Hepatocyte (in vitro differentiated cells): ENCODE measurements at regions not wholly inside any gene's neighbourhood (a gene's known extent, or its start where the extent isn't known, plus 50 kb on each side); places are given as distances from the start of the nearest gene placed in this dataset.

Experiments used
- DNase-seq: peaks from one replicate; pipeline ENCODE4 v3.0.0-alpha.2; 2016; ENCODE audit warnings: low spot score
- H2AFZ ChIP-seq: fragments of 200-600 bp; sonication (generic); 2 replicates; pipeline ENCODE4 v1.6.0; 2016; ENCODE audit warnings: antibody characterized with exemption, mild to moderate bottlenecking
- H3K27ac ChIP-seq: fragments of 200-600 bp; sonication (generic); 2 replicates; pipeline ENCODE4 v1.5.1; 2016; ENCODE audit warnings: mild to moderate bottlenecking
- H3K27me3 ChIP-seq: fragments of 200-600 bp; sonication (generic); 2 replicates; pipeline ENCODE4 v1.6.1; 2016
- H3K36me3 ChIP-seq: fragments of 200-600 bp; sonication (generic); replicated peaks from 2 replicates; pipeline ENCODE4 v1.5.1; 2016; ENCODE audit warnings: low read depth; ENCODE audit not compliant: insufficient read depth
- H3K4me1 ChIP-seq: fragments of 200-600 bp; sonication (generic); 2 replicates; pipeline ENCODE4 v1.5.1; 2016; ENCODE audit warnings: mild to moderate bottlenecking, moderate library complexity; ENCODE audit not compliant: insufficient read depth
- H3K4me2 ChIP-seq: fragments of 200-600 bp; sonication (generic); 2 replicates; pipeline ENCODE4 v1.6.0; 2016
- H3K4me3 ChIP-seq: fragments of 200-600 bp; sonication (generic); 2 replicates; pipeline ENCODE4 v1.5.1; 2016; ENCODE audit warnings: mild to moderate bottlenecking
- H3K79me2 ChIP-seq: fragments of 200-600 bp; sonication (generic); 2 replicates; pipeline ENCODE4 v1.6.0; 2017; ENCODE audit warnings: mild to moderate bottlenecking
- H3K9me2 ChIP-seq: fragments of 200-600 bp; sonication (generic); replicated peaks from 2 replicates; pipeline ENCODE4 v1.6.0; 2017; ENCODE audit warnings: mild to moderate bottlenecking; ENCODE audit not compliant: insufficient read depth
- H3K9me3 ChIP-seq: fragments of 200-600 bp; sonication (generic); 2 replicates; pipeline ENCODE4 v1.5.1; 2016; ENCODE audit warnings: low read depth, mild to moderate bottlenecking
- H4K20me1 ChIP-seq: fragments of 200-600 bp; sonication (generic); 2 replicates; pipeline ENCODE4 v1.6.0; 2016; ENCODE audit warnings: mild to moderate bottlenecking; ENCODE audit not compliant: insufficient read depth, poor library complexity, severe bottlenecking
- CTCF ChIP-seq: fragments of 200-600 bp; sonication (generic); IDR thresholded peaks from 2 replicates; pipeline ENCODE4 v1.5.1; 2016; ENCODE audit warnings: antibody characterized with exemption, mild to moderate bottlenecking; ENCODE audit not compliant: poor library complexity
- EZH2 ChIP-seq: fragments of 200-600 bp; sonication (generic); IDR thresholded peaks from 2 replicates; pipeline ENCODE4 v1.6.1; 2016; ENCODE audit warnings: antibody characterized with exemption, mild to moderate bottlenecking, borderline replicate concordance
- EZH2phosphoT487 ChIP-seq: fragments of 200-600 bp; sonication (generic); IDR thresholded peaks from one replicate; pipeline ENCODE4 v1.6.1; 2018; ENCODE audit warnings: antibody characterized with exemption, mild to moderate bottlenecking, low read depth, moderate library complexity; ENCODE audit not compliant: unreplicated experiment, severe bottlenecking
- WGBS: methylation state at CpG from one replicate; pipeline ENCODE4 v1.1.6; 2016; ENCODE audit warnings: low lambda C conversion rate; ENCODE audit errors: missing lambda C conversion rate; 5-methylcytosine and 5-hydroxymethylcytosine counted together

- Histone ChIP-seq H3K4me1 (peaks cover 6% of the 10 kb centered on the region), H3K9me2 (no peaks in the 10 kb centered on the region), H3K36me3 (no peaks in the 10 kb centered on the region), H3K27ac (no peak overlapping the region), H3K79me2 (no peaks in the 10 kb centered on the region), H4K20me1 (no peaks in the 10 kb centered on the region), H2AFZ (no peak overlapping the region), H3K9me3 (no peaks in the 10 kb centered on the region), H3K4me3 (no peak overlapping the region), H3K4me2 (no peak overlapping the region), H3K27me3 (no peaks in the 10 kb centered on the region)
- no peak for TF ChIP-seq CTCF
- TF ChIP-seq EZH2phosphoT487: no peak
- TF ChIP-seq EZH2: no peak
- no peak for DNase-seq
These were observed 675.7 kb upstream of the ID2 start for GRCh38 chr2:8006181-8006580.

GRCh38 chr2:8006626-8007025, 675.2 kb upstream of the ID2 start:
- H3K27me3 ChIP-seq: no peaks in the 10 kb centered on the region
- H4K20me1 ChIP-seq: no peaks in the 10 kb centered on the region
- no peaks in the 10 kb centered on the region for H3K79me2 ChIP-seq
- H3K9me3 ChIP-seq: no peaks in the 10 kb centered on the region
- DNase-seq: no peak
- WGBS: 91% methylated on average over 3 of the region's 3 CpGs
- H3K9me2 ChIP-seq: no peaks in the 10 kb centered on the region
- no peak overlapping the region for H2AFZ ChIP-seq
- no peak overlapping the region for H3K4me3 ChIP-seq
- H3K36me3 ChIP-seq: no peaks in the 10 kb centered on the region
- TF ChIP-seq EZH2phosphoT487 (no peak), EZH2 (no peak), CTCF (no peak)
- no peak overlapping the region for H3K27ac ChIP-seq
- no peak overlapping the region for H3K4me2 ChIP-seq
- peaks cover 6% of the 10 kb centered on the region for H3K4me1 ChIP-seq

GRCh38 chr2:8009010-8009597, 672.8 kb upstream of the ID2 start:
- H4K20me1 ChIP-seq: no peaks in the 10 kb centered on the region
- H3K9me3 ChIP-seq: no peaks in the 10 kb centered on the region
- DNase-seq: no peak
- H2AFZ ChIP-seq: no peak overlapping the region
- no peaks in the 10 kb centered on the region for H3K36me3 ChIP-seq
- no peak overlapping the region for H3K27ac ChIP-seq
- no peak overlapping the region for H3K4me2 ChIP-seq
- 90% methylated on average over 11 of the region's 11 CpGs for WGBS
- H3K4me3 ChIP-seq: no peak overlapping the region
- no peak for TF ChIP-seq CTCF
- no peak for TF ChIP-seq EZH2phosphoT487
- TF ChIP-seq EZH2: no peak
- no peaks in the 10 kb centered on the region for H3K9me2 ChIP-seq
- H3K27me3 ChIP-seq: no peaks in the 10 kb centered on the region
- H3K4me1 ChIP-seq: peaks cover 6% of the 10 kb centered on the region
- H3K79me2 ChIP-seq: no peaks in the 10 kb centered on the region
